Liver (tissue), 3 donors: ENCODE measurements at regions not wholly inside any gene's neighbourhood (a gene's known extent, or its start where the extent isn't known, plus 50 kb on each side); places are given as distances from the start of the nearest gene placed in this dataset.
A peak's percentile ranks its signal among the peaks of the same experiment; 100 is the strongest.

Experiments
- GABPA ChIP-seq, 2 donors: IDR thresholded peaks in 1 of 2; conservative IDR thresholded peaks in 1 of 2; 2 replicates each; pipeline ENCODE4 v1.6.1; 2016; ENCODE audit warnings: antibody characterized with exemption in 2 of 2, mild to moderate bottlenecking in 1 of 2, moderate library complexity in 1 of 2
- HNF4G ChIP-seq: IDR thresholded peaks from 2 replicates; pipeline ENCODE4 v1.6.1; 2016; ENCODE audit warnings: antibody characterized with exemption
- JUND ChIP-seq, 2 donors: IDR thresholded peaks; 2 replicates each; pipeline ENCODE4 v1.6.1; 2016; ENCODE audit warnings: antibody characterized with exemption in 2 of 2
- SP1 ChIP-seq: IDR thresholded peaks from 2 replicates; pipeline ENCODE4 v1.6.1; 2018; ENCODE audit warnings: antibody characterized with exemption, mild to moderate bottlenecking
- TF ChIP-seq, protein P1 (sequence below): fragments of 150-350 bp; IDR thresholded peaks from 2 replicates; pipeline ENCODE4 v1.5.1; 2017; ENCODE audit warnings: improper control_type of control experiment, low read depth, low read length; ENCODE audit not compliant: missing input control
- TF ChIP-seq, protein P2 (sequence below): IDR thresholded peaks from 2 replicates; pipeline ENCODE4 v1.6.1; 2016; ENCODE audit warnings: antibody characterized with exemption
- TF ChIP-seq, protein P3 (sequence below): IDR thresholded peaks from 2 replicates; pipeline ENCODE4 v1.6.1; 2016; ENCODE audit warnings: antibody characterized with exemption, mild to moderate bottlenecking
- TF ChIP-seq, protein P4 (sequence below): IDR thresholded peaks from 2 replicates; pipeline ENCODE4 v1.6.1; 2016; ENCODE audit warnings: antibody characterized with exemption
- TF ChIP-seq, protein P5 (sequence below): IDR thresholded peaks from 2 replicates; pipeline ENCODE4 v1.6.1; 2016; ENCODE audit warnings: antibody characterized with exemption
- donor health status: healthy.
- donor health status: healthy.

DNA sequence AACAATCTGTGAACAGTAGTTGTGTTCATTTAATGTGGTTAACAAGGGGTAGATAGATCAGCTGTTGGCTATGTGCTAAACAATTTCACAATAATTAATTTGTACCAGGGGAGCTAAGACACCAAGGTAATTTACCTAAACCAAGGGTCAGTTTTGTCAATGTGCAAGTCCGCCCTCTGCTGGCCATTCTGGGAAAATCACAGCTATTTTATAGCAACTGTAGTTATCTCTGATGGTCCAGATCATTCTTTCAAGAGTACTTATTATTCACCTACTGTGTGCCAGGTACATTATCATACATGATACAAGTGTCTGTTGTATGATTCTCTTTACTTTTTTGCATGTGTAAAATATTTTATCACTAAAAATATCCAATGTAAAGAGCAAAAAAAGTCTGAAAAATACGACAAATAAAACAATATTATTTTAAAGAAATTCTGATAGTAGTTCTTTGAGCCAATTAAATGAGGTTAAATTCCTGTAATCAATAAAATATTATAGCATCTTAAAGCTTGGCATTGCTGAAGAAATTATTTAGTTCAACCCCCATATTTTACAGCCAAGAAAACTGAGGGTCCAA lies 312.3 kb upstream of the FAM78B start:
- TF ChIP-seq GABPA (IDR thresholded peaks at IDR 0.05 in 1 of 2, conservative IDR thresholded peaks at IDR 0.05 in 1 of 2) (no peak), SP1 (no peak), JUND (IDR thresholded peaks at IDR 0.05) (no peak), HNF4G (no peak)
- TF ChIP-seq, protein P1, sequence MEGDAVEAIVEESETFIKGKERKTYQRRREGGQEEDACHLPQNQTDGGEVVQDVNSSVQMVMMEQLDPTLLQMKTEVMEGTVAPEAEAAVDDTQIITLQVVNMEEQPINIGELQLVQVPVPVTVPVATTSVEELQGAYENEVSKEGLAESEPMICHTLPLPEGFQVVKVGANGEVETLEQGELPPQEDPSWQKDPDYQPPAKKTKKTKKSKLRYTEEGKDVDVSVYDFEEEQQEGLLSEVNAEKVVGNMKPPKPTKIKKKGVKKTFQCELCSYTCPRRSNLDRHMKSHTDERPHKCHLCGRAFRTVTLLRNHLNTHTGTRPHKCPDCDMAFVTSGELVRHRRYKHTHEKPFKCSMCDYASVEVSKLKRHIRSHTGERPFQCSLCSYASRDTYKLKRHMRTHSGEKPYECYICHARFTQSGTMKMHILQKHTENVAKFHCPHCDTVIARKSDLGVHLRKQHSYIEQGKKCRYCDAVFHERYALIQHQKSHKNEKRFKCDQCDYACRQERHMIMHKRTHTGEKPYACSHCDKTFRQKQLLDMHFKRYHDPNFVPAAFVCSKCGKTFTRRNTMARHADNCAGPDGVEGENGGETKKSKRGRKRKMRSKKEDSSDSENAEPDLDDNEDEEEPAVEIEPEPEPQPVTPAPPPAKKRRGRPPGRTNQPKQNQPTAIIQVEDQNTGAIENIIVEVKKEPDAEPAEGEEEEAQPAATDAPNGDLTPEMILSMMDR = peak; percentile 70
- TF ChIP-seq, protein P2, sequence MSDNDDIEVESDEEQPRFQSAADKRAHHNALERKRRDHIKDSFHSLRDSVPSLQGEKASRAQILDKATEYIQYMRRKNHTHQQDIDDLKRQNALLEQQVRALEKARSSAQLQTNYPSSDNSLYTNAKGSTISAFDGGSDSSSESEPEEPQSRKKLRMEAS = no peak
- TF ChIP-seq, protein P3, sequence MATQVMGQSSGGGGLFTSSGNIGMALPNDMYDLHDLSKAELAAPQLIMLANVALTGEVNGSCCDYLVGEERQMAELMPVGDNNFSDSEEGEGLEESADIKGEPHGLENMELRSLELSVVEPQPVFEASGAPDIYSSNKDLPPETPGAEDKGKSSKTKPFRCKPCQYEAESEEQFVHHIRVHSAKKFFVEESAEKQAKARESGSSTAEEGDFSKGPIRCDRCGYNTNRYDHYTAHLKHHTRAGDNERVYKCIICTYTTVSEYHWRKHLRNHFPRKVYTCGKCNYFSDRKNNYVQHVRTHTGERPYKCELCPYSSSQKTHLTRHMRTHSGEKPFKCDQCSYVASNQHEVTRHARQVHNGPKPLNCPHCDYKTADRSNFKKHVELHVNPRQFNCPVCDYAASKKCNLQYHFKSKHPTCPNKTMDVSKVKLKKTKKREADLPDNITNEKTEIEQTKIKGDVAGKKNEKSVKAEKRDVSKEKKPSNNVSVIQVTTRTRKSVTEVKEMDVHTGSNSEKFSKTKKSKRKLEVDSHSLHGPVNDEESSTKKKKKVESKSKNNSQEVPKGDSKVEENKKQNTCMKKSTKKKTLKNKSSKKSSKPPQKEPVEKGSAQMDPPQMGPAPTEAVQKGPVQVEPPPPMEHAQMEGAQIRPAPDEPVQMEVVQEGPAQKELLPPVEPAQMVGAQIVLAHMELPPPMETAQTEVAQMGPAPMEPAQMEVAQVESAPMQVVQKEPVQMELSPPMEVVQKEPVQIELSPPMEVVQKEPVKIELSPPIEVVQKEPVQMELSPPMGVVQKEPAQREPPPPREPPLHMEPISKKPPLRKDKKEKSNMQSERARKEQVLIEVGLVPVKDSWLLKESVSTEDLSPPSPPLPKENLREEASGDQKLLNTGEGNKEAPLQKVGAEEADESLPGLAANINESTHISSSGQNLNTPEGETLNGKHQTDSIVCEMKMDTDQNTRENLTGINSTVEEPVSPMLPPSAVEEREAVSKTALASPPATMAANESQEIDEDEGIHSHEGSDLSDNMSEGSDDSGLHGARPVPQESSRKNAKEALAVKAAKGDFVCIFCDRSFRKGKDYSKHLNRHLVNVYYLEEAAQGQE = no peak
- TF ChIP-seq, protein P4, sequence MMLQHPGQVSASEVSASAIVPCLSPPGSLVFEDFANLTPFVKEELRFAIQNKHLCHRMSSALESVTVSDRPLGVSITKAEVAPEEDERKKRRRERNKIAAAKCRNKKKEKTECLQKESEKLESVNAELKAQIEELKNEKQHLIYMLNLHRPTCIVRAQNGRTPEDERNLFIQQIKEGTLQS = no peak
- TF ChIP-seq, protein P5, sequence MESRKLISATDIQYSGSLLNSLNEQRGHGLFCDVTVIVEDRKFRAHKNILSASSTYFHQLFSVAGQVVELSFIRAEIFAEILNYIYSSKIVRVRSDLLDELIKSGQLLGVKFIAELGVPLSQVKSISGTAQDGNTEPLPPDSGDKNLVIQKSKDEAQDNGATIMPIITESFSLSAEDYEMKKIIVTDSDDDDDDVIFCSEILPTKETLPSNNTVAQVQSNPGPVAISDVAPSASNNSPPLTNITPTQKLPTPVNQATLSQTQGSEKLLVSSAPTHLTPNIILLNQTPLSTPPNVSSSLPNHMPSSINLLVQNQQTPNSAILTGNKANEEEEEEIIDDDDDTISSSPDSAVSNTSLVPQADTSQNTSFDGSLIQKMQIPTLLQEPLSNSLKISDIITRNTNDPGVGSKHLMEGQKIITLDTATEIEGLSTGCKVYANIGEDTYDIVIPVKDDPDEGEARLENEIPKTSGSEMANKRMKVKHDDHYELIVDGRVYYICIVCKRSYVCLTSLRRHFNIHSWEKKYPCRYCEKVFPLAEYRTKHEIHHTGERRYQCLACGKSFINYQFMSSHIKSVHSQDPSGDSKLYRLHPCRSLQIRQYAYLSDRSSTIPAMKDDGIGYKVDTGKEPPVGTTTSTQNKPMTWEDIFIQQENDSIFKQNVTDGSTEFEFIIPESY = no peak
